MM.1S (cell line): ENCODE measurements at regions not wholly inside any gene's neighbourhood (a gene's known extent, or its start where the extent isn't known, plus 50 kb on each side); places are given as distances from the start of the nearest gene placed in this dataset.
"Not testable (repeated sequence)": the region's sequence is repeated elsewhere in the genome, so short reads cannot be mapped to it uniquely, and the experiment has no call there.

Source experiments
- DNase-seq: peaks from one replicate; pipeline ENCODE4 v3.0.0-alpha.2; 2015
- H2AFZ ChIP-seq: fragments of 300-600 bp; sonication (generic); 2 replicates; pipeline ENCODE4 v1.6.0; 2016; ENCODE audit warnings: antibody characterized with exemption, low read length
- H3F3A ChIP-seq: fragments of 300-600 bp; sonication (generic); 2 replicates; pipeline ENCODE4 v1.6.1; 2016; ENCODE audit warnings: mild to moderate bottlenecking, antibody characterized with exemption, low read length, moderate library complexity, mixed read lengths; ENCODE audit not compliant: insufficient read depth
- H3K27ac ChIP-seq: fragments of 300-600 bp; sonication (generic); 2 replicates; pipeline ENCODE4 v1.5.1; 2016; ENCODE audit warnings: mild to moderate bottlenecking, low read length
- H3K27me3 ChIP-seq: fragments of 300-600 bp; sonication (generic); replicated peaks from 2 replicates; pipeline ENCODE4 v1.6.0; 2016; ENCODE audit warnings: low read length; ENCODE audit not compliant: insufficient read depth
- H3K36me3 ChIP-seq: fragments of 300-600 bp; sonication (generic); replicated peaks from 2 replicates; pipeline ENCODE4 v1.6.1; 2016; ENCODE audit warnings: mild to moderate bottlenecking, low read length, mixed read lengths; ENCODE audit not compliant: insufficient read depth
- H3K4me1 ChIP-seq: fragments of 300-600 bp; sonication (generic); 2 replicates; pipeline ENCODE4 v1.6.1; 2016; ENCODE audit warnings: low read length, mixed read lengths
- H3K4me2 ChIP-seq: fragments of 300-600 bp; sonication (generic); 2 replicates; pipeline ENCODE4 v1.6.0; 2016; ENCODE audit warnings: low read depth, low read length
- H3K4me3 ChIP-seq: fragments of 300-600 bp; sonication (generic); 2 replicates; pipeline ENCODE4 v1.5.1; 2016; ENCODE audit warnings: low read length, mixed read lengths
- H3K79me2 ChIP-seq: fragments of 300-600 bp; sonication (generic); 2 replicates; pipeline ENCODE4 v1.6.1; 2016; ENCODE audit warnings: mixed run types, low read length, mixed read lengths
- H3K9ac ChIP-seq: fragments of 300-600 bp; sonication (generic); 2 replicates; pipeline ENCODE4 v1.6.1; 2016; ENCODE audit warnings: low read length, mixed read lengths
- H3K9me2 ChIP-seq: fragments of 300-600 bp; sonication (generic); replicated peaks from 2 replicates; pipeline ENCODE4 v1.6.1; 2016; ENCODE audit warnings: mild to moderate bottlenecking, low read length, mixed read lengths; ENCODE audit not compliant: insufficient read depth
- H3K9me3 ChIP-seq: fragments of 300-600 bp; sonication (generic); replicated peaks from 2 replicates; pipeline ENCODE4 v1.6.1; 2016; ENCODE audit warnings: mild to moderate bottlenecking, low read length, mixed read lengths; ENCODE audit not compliant: insufficient read depth
- H4K20me1 ChIP-seq: fragments of 300-600 bp; sonication (generic); 2 replicates; pipeline ENCODE4 v1.6.1; 2016; ENCODE audit warnings: mild to moderate bottlenecking, low read length, moderate library complexity, mixed read lengths; ENCODE audit not compliant: insufficient read depth
- EZH2 ChIP-seq: fragments of 300-600 bp; sonication (generic); optimal IDR thresholded peaks from 2 replicates; pipeline ENCODE3; 2017; ENCODE audit warnings: low read depth, mild to moderate bottlenecking, antibody characterized with exemption, low read length, mixed read lengths
- EZH2phosphoT487 ChIP-seq: fragments of 300-600 bp; sonication (generic); IDR thresholded peaks from 2 replicates; pipeline ENCODE4 v1.6.1; 2018; ENCODE audit warnings: antibody characterized with exemption, low read length
- TF ChIP-seq, protein P1 (sequence below): fragments of 300-600 bp; sonication (generic); IDR thresholded peaks from 2 replicates; pipeline ENCODE4 v1.5.1; 2016; ENCODE audit warnings: antibody characterized with exemption, low read length, mixed read lengths

DNA sequence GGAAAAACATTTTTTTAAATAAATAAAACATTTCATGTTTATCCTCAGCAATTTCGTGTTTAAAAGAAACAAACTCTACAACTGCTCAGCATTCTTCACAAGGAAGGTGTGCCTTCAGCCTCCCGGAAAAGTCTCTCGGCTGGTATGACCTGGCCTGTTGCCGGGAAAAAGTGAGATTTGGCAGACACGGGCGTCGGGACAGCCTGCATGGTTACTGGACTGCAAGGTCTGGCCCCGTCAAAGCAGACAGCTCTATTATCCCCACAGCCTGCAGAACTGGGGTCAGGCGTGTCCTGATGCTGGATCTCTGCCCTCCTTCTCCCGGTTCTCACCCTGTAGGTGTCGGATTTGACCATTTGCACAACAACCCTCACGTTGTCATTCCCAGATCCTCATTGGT, 120.3 kb upstream of the SPATA31C2 start:
- TF ChIP-seq, protein P1, sequence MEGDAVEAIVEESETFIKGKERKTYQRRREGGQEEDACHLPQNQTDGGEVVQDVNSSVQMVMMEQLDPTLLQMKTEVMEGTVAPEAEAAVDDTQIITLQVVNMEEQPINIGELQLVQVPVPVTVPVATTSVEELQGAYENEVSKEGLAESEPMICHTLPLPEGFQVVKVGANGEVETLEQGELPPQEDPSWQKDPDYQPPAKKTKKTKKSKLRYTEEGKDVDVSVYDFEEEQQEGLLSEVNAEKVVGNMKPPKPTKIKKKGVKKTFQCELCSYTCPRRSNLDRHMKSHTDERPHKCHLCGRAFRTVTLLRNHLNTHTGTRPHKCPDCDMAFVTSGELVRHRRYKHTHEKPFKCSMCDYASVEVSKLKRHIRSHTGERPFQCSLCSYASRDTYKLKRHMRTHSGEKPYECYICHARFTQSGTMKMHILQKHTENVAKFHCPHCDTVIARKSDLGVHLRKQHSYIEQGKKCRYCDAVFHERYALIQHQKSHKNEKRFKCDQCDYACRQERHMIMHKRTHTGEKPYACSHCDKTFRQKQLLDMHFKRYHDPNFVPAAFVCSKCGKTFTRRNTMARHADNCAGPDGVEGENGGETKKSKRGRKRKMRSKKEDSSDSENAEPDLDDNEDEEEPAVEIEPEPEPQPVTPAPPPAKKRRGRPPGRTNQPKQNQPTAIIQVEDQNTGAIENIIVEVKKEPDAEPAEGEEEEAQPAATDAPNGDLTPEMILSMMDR = no peak
- TF ChIP-seq EZH2phosphoT487 = no peak
- TF ChIP-seq EZH2 = no peak
- H3K27ac ChIP-seq = no peak overlapping the region
- no peak overlapping the region for H3K4me3 ChIP-seq
- DNase-seq = no peak
- no peaks in the 10 kb centered on the region for H3F3A ChIP-seq
- no peaks in the 10 kb centered on the region for H3K27me3 ChIP-seq
- H3K36me3 ChIP-seq = no peaks in the 10 kb centered on the region
- H3K79me2 ChIP-seq = no peaks in the 10 kb centered on the region
- H3K4me1 ChIP-seq = no peaks in the 10 kb centered on the region
- H3K4me2 ChIP-seq = no peak overlapping the region
- H2AFZ ChIP-seq = no peak overlapping the region
- H4K20me1 ChIP-seq = no peaks in the 10 kb centered on the region
- no peak overlapping the region for H3K9ac ChIP-seq
- no peaks in the 10 kb centered on the region for H3K9me3 ChIP-seq
- H3K9me2 ChIP-seq = no peaks in the 10 kb centered on the region

DNA sequence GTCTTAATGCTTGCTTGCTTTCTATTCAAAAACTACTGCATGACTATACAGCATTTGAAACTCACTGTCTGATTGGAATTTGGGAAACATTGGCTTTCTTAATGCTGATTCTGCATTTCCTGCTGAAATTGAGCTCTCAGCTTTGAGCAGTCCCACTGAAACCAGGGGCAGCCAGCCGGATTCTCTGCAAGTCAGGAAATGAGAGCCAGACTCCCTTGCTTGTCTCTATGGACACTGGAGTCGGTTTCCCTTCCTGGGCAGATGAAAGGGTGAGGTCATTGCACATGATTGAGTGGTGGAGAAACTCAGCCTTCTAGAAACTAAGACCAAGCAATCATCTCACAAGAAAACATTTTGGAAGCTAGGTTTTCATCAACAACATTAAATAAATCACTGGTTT, 119.7 kb upstream of the SPATA31C2 start:
- H3K9me3 ChIP-seq = no peaks in the 10 kb centered on the region
- H3K36me3 ChIP-seq = no peaks in the 10 kb centered on the region
- no peaks in the 10 kb centered on the region for H3F3A ChIP-seq
- no peak overlapping the region for H3K4me2 ChIP-seq
- TF ChIP-seq EZH2phosphoT487 (no peak), EZH2 (no peak)
- TF ChIP-seq, protein P1 = no peak
- no peaks in the 10 kb centered on the region for H3K4me1 ChIP-seq
- DNase-seq = no peak
- no peak overlapping the region for H3K4me3 ChIP-seq
- no peak overlapping the region for H2AFZ ChIP-seq
- H4K20me1 ChIP-seq = no peaks in the 10 kb centered on the region
- H3K9ac ChIP-seq = no peak overlapping the region
- no peak overlapping the region for H3K27ac ChIP-seq
- no peaks in the 10 kb centered on the region for H3K27me3 ChIP-seq
- no peaks in the 10 kb centered on the region for H3K9me2 ChIP-seq
- H3K79me2 ChIP-seq = no peaks in the 10 kb centered on the region

DNA sequence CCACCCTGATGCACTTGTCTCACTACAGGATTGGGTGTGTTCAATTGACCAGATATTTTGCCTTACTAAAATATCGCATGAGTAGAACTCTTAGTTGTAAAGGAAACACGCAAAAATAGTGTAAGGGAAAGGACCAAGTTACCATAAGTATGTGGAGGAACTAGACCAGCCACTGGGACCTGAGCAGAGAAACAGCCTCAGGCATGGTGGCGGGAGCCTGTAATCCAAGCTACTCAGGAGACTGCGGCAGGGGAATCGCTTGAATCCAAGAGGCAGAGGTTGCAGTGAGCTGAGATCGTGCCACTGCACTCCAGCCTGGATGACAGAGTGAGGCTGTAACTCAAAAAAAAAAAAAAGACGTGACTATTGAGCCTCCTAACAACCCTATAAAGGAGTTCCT, 117.9 kb upstream of the SPATA31C2 start:
- H3K9me2 ChIP-seq = no peaks in the 10 kb centered on the region
- H3K36me3 ChIP-seq = no peaks in the 10 kb centered on the region
- no peaks in the 10 kb centered on the region for H3F3A ChIP-seq
- DNase-seq = no peak
- no peaks in the 10 kb centered on the region for H4K20me1 ChIP-seq
- no peaks in the 10 kb centered on the region for H3K79me2 ChIP-seq
- no peaks in the 10 kb centered on the region for H3K9me3 ChIP-seq
- H3K27ac ChIP-seq = no peak overlapping the region
- no peaks in the 10 kb centered on the region for H3K4me1 ChIP-seq
- TF ChIP-seq, protein P1 = no peak
- no peak for TF ChIP-seq EZH2
- no peak for TF ChIP-seq EZH2phosphoT487
- H3K4me2 ChIP-seq = no peak overlapping the region
- H3K4me3 ChIP-seq = no peak overlapping the region
- no peak overlapping the region for H2AFZ ChIP-seq
- no peak overlapping the region for H3K9ac ChIP-seq
- H3K27me3 ChIP-seq = no peaks in the 10 kb centered on the region

- not testable (repeated sequence) for H3K4me2 ChIP-seq, H2AFZ ChIP-seq, H3K27ac ChIP-seq, H3F3A ChIP-seq, H3K36me3 ChIP-seq, H3K79me2 ChIP-seq, DNase-seq, H3K9ac ChIP-seq, H3K27me3 ChIP-seq, H3K4me3 ChIP-seq, H3K9me2 ChIP-seq, H4K20me1 ChIP-seq, H3K9me3 ChIP-seq, H3K4me1 ChIP-seq
Measured at GRCh38 chr9:88255806-88256205, 117.5 kb upstream of the SPATA31C2 start.
